ENCODE measurements at regions not wholly inside any gene's neighbourhood (a gene's known extent, or its start where the extent isn't known, plus 50 kb on each side); places are given as distances from the start of the nearest gene placed in this dataset.

- no peak for TF ChIP-seq POLR2A (IDR thresholded peaks at IDR 0.05; ENCODE audit: low read depth, low read length)
- TF ChIP-seq RAD21 (IDR thresholded peaks at IDR 0.05; ENCODE audit: low read length): no peak
Measured at GRCh38 chr6:9999796-10000195, 415.1 kb downstream of the TFAP2A start.
